ENCODE measurements at regions not wholly inside any gene's neighbourhood (a gene's known extent, or its start where the extent isn't known, plus 50 kb on each side); places are given as distances from the start of the nearest gene placed in this dataset.
"Not testable (repeated sequence)": the region's sequence is repeated elsewhere in the genome, so short reads cannot be mapped to it uniquely, and the experiment has no call there.

DNA sequence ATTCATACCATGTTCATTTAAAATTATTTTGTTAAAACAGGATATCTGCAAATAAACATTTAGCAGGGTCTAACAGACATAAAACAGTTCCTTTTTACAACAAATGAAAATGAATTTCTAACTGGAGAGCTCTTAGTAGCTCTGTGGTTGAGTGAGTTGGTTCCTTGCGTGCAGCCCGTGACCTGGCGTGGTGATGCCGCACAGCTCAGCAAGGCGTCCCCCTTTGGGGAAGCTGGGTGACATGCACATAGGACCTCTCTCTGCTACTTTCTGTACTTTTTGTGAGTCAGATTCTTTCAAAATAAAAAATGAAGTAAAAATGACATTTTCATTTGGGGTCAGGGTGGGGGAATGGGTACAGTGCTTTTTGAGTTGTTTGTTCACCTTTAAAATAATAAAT lies 75.9 kb downstream of the NPIPB11 start:
- DNase-seq (ENCODE audit: low spot score) = not testable (repeated sequence)

DNA sequence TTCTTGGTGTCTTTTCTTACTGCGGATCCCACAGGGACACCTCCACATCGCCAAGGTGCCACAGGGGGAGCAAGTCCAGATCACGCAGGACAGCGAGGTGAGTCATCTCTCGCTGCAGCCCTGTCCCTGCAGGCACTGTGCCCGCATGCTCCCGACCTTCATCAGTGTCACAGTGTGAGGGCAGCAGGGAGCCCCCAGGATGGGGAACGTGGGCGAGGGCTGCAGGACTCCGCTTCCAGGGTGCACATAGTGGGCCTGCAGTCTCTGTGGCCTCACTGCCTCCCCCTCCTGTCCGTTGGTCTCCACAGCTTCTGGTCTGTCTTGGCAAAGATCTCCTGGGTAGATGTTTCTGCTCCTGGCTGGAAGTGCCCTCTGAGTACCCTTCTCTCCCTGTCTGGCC lies 78.0 kb downstream of the NPIPB11 start:
- DNase-seq (ENCODE audit: low spot score) = not testable (repeated sequence)

DNA sequence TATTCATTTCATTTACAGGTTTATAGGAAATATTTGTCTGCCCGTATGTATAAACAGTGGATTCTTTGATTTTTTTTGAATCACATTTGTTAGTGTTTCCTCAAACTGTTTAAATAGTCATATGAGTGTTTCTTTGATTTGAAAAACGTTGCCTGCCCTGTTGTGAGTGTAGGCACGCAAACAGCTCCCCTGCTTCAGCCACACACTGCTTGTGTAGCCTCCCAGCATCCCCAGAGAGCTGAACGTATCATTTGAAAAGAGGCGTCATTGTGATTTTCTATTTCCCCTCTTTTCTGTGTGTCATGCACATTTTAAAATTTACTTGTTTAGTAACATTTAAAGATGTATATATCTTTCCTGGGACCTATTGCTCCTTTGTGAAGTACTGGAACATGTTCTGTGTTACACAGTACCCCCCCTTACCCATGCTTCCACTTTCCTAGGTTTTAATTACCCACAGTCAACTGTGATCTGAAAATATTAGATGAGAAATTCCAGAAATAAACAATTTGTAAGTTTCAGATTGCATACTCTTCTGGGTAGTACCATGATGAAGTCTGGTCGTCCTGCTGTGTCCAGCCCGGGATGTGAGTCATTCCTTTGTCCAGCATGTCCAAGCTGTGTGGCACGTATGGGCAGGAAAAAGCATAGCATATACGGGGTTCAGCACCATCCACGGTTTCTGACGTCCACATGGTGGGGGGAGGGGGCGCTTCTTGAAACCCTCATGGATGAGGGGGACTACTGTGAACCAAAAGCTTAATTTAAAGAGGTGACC lies 78.7 kb downstream of the NPIPB11 start:
- not testable (repeated sequence) for DNase-seq (ENCODE audit: low spot score)

DNA sequence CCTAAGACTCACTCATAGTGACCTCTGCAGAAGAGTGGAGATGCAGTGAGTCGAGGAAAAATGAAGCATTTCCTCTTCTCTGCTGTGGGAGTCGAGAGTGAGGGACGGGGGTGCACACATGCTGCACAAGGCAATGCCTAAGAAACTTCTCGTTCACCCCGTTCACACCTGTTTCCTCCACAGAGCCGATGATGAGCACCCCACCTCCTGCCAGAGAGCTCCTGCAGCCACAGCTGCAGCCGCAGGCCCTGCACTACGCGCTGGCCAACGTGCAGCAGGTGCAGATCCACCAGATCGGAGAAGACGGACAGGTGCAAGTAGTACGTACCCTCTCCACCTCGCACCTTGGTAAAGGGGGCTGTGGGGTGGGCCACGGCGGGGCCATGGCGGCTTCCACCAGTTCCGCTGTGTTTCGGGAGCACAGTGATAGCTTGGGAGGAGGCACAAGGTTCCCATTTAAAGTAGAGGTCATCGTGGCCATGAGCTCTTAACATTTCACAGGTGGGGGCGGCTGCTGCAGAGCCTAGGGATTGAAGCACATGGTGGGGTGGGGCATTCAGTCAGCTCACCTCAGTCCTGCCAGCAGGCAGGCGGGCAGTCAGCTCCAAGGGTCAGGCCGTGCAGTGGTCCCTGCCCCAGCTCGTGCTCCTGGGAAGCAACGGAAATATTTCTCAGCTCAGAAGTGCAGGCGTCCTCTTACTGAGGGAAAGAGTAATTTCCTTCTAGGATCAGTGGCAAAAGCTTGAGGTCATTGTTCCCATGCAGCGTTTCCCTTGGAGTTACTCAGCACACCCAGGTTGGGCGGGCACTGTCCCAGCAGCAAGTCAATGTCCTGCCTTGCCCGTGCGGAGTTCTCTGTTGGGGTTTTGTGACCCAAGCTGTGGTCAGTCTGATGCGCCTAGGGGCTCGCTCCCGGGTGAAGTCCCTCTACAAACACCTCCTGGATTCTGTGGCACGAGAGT lies 80.1 kb downstream of the NPIPB11 start:
- DNase-seq (ENCODE audit: low spot score) = not testable (repeated sequence)

DNA sequence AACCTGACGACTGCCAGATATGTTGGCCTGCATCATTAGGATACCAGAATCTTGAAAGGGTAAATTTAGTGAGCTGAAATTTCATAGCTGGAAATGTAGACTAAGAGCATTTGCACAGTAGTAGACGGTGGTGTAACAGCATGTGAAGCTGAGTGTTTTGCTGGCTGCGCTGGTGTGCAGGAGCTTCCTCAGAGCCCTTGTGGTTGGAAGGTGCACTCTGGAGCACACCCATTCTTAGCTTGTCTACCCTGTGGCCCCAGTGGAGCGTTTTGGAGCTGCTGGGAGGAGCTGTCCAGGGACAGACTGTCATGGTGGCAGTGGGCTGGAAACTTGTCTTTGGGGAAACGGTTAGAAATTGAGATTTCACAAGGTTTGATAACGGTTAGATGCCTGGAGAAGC lies 82.8 kb downstream of the NPIPB11 start:
- not testable (repeated sequence) for DNase-seq (ENCODE audit: low spot score)

DNA sequence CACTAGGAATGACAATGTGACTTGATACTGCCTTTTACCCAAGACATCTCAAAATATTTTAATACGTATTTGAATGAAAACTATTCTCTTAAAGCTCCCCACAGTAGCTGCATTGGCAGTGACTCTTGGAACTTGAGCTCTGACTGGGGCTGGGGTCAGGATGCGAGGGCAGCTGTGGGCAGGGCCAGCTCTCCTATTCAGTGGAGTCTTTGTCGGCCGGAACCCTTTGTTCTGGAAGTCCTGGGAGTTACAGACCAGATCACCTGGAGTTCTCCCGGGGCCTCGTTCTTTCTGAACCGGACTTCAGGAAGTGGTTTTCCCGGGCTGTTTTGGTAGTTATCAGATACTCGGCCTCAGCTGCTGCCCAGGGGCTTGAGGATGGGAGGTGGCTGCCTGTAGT lies 84.9 kb downstream of the NPIPB11 start:
- DNase-seq (ENCODE audit: low spot score) = no peak

DNA sequence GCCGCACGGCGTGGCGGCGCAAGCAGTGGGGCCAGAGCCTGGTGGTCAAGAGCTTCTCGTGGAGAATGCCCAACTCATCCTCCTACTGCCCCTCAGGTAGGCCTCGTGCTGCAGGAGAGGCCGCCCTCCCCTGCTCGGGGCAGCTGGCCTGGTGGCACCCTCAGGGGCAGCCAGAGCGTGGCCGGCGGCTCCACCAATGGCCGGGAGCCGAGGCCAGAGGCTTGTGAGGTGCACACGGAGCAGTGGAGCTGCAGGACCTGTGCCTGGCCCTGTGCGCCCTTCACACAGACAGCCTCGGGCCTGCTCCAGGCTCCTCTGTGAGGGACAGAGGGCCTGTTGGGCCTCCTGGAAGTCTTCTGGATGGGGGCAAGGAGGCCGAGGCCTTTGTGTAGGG lies 85.5 kb downstream of the NPIPB11 start:
- DNase-seq (ENCODE audit: low spot score) = no peak

DNA sequence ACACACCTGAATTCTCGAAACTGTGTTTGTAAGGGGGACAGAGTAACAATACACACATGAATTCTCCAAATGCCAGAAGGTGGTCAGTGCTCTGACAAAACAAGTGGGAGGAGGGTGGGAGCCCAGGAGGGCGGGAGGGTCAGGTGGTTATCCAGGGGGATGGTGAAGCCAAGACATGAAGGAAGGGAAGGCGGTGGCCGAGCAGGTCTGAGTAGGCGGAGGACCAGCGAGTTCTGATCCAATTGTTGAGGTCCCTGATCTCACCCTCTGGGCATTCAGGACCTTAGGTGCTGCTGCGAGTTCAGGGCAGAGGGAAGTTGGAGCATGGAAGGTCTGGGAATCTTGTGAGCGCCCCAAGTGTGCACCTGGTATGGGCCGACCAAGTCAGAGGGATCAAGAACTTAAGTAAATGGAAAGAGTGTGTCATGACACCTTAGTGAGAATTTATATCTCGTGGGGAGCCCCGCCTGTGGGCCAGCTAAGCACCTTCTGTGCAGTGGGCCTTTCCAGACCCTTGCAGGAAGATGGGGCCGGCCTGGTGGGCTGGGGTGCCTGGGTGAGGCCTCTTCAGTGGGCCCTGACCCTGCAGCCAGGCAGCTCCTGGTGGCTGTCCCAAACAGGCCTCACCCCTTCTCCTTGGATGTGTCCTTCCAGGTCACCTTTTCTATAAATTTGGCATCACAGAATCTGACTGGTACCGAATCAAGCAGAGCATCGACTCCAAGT lies 86.1 kb downstream of the NPIPB11 start:
- DNase-seq (ENCODE audit: low spot score) = no peak

DNA sequence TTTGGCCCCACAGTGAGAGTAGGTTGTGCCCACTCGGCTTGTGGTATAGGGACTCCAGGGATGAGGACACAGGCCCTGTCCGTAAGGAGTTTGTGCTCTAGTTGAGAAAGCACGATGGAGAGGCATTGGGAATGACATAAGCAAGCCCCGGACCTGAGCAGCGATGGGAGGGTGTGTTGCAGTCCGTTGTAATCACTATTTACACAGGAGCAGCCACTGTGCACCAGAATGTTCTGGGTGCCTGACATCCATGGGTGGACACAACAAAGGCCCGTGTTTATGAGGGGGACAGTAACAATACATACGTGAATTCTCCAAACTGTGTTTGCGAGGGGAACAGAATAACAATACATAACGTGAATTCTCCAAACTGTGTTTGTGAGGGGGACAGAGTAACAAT lies 86.8 kb downstream of the NPIPB11 start:
- DNase-seq (ENCODE audit: low spot score) = no peak

DNA sequence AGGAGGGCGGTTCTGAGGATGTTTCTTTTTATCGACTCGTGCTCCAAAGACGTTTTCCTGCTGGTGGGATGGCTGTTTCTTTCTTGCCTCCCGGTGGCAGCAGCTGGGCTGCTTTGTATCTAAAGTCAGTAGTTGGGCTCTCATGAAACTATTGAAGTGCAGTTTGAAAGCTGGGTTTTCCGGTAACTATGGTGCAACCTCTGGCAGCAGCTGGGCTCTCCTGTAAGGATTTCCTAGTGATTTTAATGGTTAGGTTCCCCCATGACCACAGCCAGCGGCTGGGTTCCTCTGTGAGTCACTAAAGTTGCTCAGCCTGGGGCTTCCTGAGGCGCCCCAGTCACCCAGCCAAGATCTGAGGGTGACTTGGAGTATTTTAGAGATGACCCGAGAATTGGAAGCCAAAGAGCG lies 87.9 kb downstream of the NPIPB11 start:
- not testable (repeated sequence) for DNase-seq (ENCODE audit: low spot score)

DNA sequence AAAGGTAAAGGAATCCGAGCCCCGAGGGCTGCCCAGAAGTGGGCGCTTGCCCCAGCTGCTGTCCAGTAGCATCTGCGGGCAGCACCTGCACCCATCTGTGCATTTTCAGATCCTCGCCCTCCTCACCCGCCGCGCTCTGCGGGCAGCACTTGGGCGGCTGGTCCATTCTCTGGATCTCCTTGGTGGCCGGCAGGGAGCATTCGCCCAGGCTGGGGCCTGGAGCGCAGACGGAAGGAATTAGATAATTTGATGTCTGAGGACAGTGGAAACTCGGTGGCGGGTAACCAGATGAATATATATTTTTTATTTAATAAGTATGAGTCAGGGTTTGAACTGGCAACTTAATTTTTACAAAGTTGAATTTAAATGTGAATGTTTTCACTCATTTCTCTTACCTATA lies 88.5 kb downstream of the NPIPB11 start:
- no peak for DNase-seq (ENCODE audit: low spot score)

DNA sequence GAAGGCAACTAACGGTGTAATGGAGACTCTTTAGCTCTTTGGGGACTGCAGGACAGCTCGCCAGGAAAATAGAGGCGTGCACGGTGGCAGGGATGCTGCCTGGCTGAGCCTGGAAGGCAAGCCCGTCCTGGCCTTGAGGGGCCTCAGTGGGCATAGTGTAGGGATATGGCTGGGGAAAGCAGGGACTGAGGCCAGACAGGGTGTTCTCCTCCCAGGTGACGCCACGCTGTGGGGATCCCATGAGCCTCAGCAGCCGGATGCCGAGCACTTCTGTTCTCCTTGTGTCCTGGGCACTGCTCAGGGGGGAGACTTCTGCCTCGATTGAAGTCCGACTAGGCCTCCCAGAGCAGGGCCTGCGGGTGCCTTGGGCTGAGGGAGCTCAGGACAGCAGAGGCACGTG lies 89.2 kb downstream of the NPIPB11 start:
- no peak for DNase-seq (ENCODE audit: low spot score)

DNA sequence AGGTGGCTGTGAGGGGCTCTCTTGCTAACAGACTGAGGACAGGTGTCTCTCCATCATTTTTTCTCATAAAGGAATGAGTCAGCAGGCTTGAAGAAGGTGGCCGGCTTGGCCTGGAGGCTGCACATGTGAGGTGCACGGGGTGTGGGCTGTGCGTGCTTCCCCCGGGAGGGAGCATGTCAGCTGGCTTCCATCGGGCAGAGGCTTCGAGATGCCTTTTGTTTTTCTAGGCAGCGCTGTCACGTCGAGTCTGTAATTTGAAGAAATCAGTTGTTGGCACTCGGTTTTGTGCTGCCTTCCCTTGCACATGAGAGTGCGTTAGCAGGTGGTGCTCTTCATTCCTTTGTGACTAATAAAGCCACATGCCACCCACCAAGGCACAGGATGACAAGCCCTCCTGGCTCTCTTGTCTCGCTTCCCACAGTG lies 89.7 kb downstream of the NPIPB11 start:
- DNase-seq (ENCODE audit: low spot score) = no peak

DNA sequence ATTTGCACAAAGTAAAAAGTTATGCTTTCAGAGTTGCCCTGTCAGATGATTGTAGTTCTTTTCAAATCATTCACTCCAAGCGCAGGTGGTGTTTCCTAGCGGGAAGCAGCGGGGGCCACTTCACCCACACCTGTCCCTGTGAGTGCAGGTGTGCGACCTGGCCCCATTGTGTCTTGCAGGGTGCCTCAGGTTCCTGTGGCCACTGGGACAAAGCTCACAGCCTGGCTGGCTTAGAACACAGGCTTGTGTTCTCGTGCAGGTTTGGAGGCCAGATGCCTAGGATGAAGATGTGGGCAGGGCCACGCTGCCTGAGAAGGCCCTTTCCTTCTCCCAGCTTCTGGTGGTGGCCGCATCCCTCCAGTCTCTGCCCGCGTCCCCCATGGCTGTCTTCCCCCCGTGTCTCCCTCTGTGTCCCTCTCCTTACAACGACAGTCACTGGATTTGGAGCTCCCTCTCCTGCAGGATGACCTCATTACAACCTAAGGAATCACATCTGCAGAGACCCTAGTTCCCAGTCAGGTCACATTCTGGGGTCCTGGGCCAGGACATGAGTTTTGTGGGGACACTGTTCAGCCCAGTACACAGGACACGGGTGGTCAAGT lies 90.5 kb downstream of the NPIPB11 start:
- no peak for DNase-seq (ENCODE audit: low spot score)

DNA sequence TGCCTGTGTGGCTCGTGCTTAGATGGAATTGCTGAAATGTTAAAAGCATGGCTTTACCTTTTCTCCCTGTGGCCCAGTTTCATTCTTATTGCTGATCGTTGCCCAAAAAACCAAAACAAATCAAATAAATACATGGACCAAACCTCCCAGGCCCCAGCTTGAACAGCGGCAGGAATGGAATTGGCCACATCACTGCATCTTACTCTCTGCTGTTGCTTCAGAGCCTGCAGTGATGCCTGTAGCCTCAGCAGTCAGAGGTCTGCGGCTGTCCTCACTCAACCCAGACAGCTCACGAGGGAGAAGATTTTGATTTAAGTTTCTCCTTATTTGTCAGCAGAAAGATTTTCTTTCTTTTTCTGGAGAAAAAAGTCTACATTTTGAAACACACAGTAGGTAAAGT lies 91.5 kb downstream of the NPIPB11 start:
- no peak for DNase-seq (ENCODE audit: low spot score)

DNA sequence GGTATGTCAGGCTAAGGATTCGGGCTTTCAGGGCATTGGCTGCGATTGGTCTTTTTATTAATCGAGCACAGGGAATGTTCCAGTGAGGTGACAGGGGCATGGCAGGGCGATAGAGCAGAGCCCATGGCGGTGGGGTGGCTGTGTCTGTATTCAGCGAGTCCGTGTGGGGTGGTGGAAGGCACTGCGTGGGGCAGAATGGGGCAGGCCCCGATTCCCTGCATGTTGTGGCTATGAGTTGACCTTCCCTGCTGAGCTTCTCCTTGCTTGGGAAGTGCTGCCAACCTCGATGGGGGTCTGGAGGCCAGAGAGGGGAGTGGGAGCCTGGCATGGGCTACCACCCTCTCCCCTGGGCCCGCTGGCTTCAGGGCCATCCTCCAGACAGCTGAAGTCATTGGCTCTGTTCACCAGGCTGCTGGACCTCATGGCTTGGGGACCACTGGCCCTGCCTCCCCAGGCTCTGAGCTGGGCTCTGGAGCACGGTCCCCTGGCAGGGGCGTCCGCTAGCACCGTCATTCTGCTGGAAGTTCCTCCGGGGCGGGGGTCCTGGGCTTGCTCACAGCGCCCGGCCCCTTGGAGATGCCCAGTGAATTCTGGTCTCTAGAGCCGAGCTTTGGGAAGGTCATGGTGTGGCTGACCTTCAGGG lies 92.1 kb downstream of the NPIPB11 start:
- DNase-seq (ENCODE audit: low spot score) = no peak

DNA sequence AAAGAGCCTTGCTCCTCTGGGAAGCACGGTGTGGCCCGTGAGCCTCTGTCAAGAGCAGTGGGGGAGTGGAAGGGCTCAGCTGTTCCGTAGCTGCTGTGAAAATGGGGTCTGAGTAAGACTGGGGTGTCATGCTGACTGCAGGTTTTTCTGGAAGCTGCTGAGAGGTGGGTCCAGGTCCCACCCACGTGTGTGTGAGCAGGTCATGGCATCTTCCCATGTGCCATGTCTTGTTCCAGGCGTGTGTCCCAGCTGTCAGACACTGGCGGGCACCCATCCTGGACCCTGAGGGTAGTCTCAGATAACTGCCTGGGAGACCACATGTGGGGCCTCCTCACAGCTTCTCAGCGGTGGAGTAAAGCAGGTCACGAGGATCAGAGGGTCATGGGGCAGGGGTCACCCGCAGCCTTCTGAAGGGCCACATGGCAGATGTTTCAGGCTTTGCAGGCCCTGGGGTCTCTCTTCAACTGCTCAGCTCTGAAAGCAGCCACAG lies 92.9 kb downstream of the NPIPB11 start:
- DNase-seq (ENCODE audit: low spot score) = no peak

DNA sequence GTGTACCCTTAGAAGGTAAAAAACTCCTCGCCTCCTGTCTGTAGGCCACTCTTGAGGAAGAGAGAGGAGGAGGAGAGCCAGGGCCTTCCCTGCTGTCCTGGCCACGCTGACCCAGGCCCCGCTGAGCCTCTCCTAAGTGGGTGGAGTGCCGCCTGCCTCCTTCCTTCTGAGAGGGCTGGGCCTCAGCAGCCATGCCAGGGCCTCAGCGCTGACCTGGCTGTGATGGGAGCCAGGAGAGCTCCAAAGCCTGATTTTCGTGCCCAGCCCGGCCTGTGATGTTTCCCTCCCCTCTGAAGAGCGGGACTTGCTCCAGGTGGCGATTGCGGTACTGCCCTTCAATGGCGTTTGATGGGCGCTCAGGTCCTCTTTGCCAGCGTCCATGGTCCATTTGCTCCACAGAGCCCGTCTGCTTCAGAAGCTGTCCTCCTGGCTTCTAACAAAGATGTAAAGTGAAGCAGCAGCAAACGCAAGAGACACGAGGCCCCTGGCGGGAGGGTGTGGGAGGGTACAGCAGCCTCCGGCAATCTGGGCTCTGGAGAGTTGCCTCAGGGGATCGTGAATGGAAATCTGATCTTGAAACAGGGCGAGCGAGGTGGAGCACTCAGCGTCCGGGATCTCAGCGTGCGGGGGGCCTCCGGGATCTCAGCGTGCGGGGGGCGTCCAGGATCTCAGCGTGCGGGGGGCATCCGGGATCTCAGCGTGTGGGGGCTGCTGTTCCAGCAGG lies 93.5 kb downstream of the NPIPB11 start:
- DNase-seq (ENCODE audit: low spot score) = no peak

DNA sequence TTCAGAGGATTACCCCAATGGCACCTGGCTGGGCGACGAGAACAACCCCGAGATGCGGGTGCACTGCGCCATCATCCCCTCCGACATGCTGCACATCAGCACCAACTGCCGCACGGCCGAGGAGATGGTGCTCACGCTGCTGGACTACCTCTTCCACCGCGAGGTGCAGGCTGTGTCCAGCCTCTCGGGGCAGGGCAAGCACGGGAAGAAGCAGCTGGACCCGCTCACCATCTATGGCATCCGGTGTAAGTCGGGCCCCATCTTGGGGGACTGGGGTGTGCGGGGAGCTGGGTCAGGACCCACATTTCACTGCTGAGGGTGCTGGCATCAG lies 94.2 kb downstream of the NPIPB11 start:
- DNase-seq (ENCODE audit: low spot score) = not testable (repeated sequence)
